ENCODE measurements at regions not wholly inside any gene's neighbourhood (a gene's known extent, or its start where the extent isn't known, plus 50 kb on each side); places are given as distances from the start of the nearest gene placed in this dataset.
"Not testable (repeated sequence)": the region's sequence is repeated elsewhere in the genome, so short reads cannot be mapped to it uniquely, and the experiment has no call there.

DNA sequence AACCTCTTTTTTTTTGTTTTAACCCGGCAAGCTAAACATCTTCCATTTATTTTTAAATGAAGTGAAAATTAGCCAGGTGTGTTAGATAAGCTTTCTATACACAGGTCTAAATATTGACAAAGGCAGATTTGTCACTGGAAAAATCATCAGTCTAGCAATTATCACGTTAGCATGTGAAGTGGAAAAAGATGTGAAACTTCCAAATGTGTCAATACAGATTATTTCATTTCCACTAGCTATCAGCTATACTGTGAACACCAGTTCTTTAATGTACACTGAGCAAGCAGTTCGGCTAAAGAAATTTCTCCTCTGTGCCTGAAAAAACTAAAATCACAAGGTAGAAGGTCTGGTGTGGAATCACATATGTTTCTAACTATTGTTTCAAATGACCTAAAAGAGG is 96.6 kb upstream of the G2E3 start:
- H3K27me3 ChIP-seq (ENCODE audit: insufficient read depth, low read length): no peaks in the 10 kb centered on the region
- no peak overlapping the region for H3K27ac ChIP-seq (ENCODE audit: low read length)
- H3K9me3 ChIP-seq (ENCODE audit: insufficient read depth, low read depth, low read length): no peaks in the 10 kb centered on the region
- H3K9ac ChIP-seq (ENCODE audit: low read depth, low read length): no peak overlapping the region
- peaks cover 4% of the 10 kb centered on the region; the same call in 1 of the 2 replicates for H3K4me1 ChIP-seq (ENCODE audit: insufficient read depth, low read length)
- H3K36me3 ChIP-seq (ENCODE audit: insufficient read depth, low read depth, low read length): no peaks in the 10 kb centered on the region
- no peak overlapping the region for H3K4me3 ChIP-seq (ENCODE audit: low read length)

DNA sequence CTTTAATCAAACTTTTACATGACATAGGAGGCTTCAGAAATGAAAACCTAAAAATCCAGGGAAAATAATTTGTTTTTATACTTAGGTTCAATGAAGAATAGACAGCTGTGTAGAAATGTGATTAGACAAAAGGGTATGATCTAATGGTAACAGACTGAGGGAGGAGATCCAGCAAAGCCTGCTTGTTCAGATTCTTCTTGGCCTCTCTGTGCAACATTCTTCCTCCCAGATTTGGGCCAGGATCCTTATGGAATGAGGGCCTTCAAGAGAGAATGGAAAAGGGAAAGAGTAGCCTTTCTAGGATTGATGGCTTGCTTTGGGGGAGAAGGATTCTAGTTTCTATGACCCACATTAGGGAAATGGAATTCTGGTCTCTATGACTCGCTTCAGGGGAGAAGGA is 94.5 kb upstream of the G2E3 start:
- no peaks in the 10 kb centered on the region for H3K27me3 ChIP-seq (ENCODE audit: insufficient read depth, low read length)
- H3K27ac ChIP-seq (ENCODE audit: low read length): no peak overlapping the region
- no peak overlapping the region for H3K9ac ChIP-seq (ENCODE audit: low read depth, low read length)
- H3K9me3 ChIP-seq (ENCODE audit: insufficient read depth, low read depth, low read length): no peaks in the 10 kb centered on the region
- H3K4me3 ChIP-seq (ENCODE audit: low read length): no peak overlapping the region
- H3K4me1 ChIP-seq (ENCODE audit: insufficient read depth, low read length): peaks cover 4% of the 10 kb centered on the region; the same call in 1 of the 2 replicates
- no peaks in the 10 kb centered on the region for H3K36me3 ChIP-seq (ENCODE audit: insufficient read depth, low read depth, low read length)

DNA sequence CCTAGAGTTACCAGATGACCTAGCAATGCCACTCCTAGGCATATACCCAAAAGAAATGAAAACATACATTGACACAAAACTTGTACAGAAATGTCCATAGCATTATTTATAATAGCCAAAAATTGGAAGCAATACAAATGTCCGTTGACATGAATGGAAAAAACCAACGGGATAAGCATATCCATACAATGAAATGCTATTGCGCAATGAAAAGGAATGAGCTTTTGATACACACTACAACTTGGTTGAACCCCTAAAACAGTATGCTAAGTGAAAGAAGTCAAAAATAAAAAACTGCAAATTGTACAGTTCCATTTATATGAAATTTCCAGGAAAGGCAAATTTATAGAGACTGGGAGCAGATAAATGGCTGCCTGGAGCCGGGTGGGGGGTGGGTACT is 90.6 kb upstream of the G2E3 start:
- Histone ChIP-seq H3K4me1 (ENCODE audit: insufficient read depth, low read length) (no peaks in the 10 kb centered on the region), H3K27ac (ENCODE audit: low read length) (no peak overlapping the region), H3K36me3 (ENCODE audit: insufficient read depth, low read depth, low read length) (no peaks in the 10 kb centered on the region), H3K9me3 (ENCODE audit: insufficient read depth, low read depth, low read length) (no peaks in the 10 kb centered on the region), H3K4me3 (ENCODE audit: low read length) (no peak overlapping the region), H3K27me3 (ENCODE audit: insufficient read depth, low read length) (no peaks in the 10 kb centered on the region), H3K9ac (ENCODE audit: low read depth, low read length) (no peak overlapping the region)

DNA sequence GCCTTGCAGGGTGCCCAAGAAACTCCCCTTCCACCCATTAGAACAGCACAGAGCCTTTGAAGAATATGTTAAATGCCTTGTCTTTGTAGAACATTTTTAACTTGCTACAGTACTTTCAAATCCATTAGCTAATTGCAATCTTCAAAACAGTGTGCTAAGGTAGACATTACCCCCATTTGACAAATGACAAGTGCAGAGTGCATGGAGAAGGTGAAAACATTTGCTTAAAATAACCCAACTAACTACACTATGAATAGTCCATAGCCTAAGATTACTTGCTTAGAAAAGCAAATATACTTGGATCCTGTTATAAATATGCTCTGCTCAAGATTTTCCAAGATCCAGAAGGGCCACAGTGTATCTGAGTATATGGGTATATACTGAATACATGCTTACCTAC is 87.0 kb upstream of the G2E3 start:
- H3K36me3 ChIP-seq (ENCODE audit: insufficient read depth, low read depth, low read length): no peaks in the 10 kb centered on the region
- H3K9ac ChIP-seq (ENCODE audit: low read depth, low read length): no peak overlapping the region
- no peaks in the 10 kb centered on the region for H3K9me3 ChIP-seq (ENCODE audit: insufficient read depth, low read depth, low read length)
- H3K4me1 ChIP-seq (ENCODE audit: insufficient read depth, low read length): no peaks in the 10 kb centered on the region
- no peak overlapping the region for H3K27ac ChIP-seq (ENCODE audit: low read length)
- no peaks in the 10 kb centered on the region for H3K27me3 ChIP-seq (ENCODE audit: insufficient read depth, low read length)
- H3K4me3 ChIP-seq (ENCODE audit: low read length): no peak overlapping the region

DNA sequence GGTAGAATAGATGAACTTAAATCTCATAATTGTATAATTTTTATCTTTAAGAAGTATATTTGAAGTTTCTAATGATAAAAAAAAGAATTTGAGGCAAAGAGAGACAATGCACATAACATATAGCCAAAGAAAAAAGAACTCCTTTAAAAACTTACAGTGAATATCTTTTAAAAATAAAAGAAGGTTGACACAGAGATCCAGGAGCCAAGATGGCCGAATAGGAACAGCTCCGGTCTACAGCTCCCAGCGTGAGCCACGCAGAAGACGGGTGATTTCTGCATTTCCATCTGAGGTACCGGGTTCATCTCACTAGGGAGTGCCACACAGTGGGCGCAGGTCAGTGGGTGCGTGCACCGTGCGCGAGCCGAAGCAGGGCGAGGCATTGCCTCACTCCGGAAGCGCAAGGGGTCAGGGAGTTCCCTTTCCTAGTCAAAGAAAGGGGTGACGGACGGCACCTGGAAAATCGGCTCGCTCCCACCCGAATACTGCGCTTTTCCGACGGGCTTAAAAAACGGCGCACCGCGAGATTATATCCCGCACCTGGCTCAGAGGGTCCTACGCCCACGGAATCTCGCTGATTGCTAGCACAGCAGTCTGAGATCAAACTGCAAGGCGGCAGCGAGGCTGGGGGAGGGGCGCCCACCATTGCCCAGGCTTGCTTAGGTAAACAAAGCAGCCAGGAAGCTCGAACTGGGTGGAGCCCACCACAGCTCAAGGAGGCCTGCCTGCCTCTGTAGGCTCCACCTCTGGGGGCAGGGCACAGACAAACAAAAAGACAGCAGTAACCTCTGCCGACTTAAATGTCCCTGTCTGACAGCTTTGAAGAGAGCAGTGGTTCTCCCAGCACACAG is 84.9 kb upstream of the G2E3 start:
- not testable (repeated sequence) for H3K9ac ChIP-seq (ENCODE audit: low read depth, low read length); H3K27ac ChIP-seq (ENCODE audit: low read length); H3K4me3 ChIP-seq (ENCODE audit: low read length); H3K27me3 ChIP-seq (ENCODE audit: insufficient read depth, low read length); H3K36me3 ChIP-seq (ENCODE audit: insufficient read depth, low read depth, low read length); H3K9me3 ChIP-seq (ENCODE audit: insufficient read depth, low read depth, low read length); H3K4me1 ChIP-seq (ENCODE audit: insufficient read depth, low read length)

DNA sequence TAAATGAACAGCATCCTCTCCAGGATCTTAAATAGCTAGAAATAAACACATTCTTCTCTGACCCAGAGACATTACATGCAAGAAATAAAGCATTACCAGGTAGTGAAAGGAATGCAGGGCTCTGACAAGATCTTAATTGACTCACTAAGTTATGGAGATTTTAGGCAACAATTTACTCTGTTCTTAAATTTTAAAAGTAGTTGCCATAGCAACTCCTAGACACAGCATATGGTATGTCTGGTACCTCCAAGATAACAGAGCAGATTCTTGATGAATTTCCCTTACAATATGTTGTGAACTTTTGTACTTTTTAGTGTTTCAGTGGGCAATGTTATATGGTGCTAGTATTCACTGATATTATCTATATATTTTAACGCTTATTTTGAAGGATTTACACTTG is 76.7 kb upstream of the G2E3 start:
- H3K36me3 ChIP-seq (ENCODE audit: insufficient read depth, low read depth, low read length): no peaks in the 10 kb centered on the region
- no peak overlapping the region for H3K4me3 ChIP-seq (ENCODE audit: low read length)
- H3K4me1 ChIP-seq (ENCODE audit: insufficient read depth, low read length): peaks cover 24% of the 10 kb centered on the region; the same call in 1 of the 2 replicates
- H3K27ac ChIP-seq (ENCODE audit: low read length): no peak overlapping the region
- no peak overlapping the region for H3K9ac ChIP-seq (ENCODE audit: low read depth, low read length)
- H3K9me3 ChIP-seq (ENCODE audit: insufficient read depth, low read depth, low read length): 0 out of 2 replicates have a peak, but pooled peaks cover under 1% of the 10 kb centered on the region
- H3K27me3 ChIP-seq (ENCODE audit: insufficient read depth, low read length): no peaks in the 10 kb centered on the region

DNA sequence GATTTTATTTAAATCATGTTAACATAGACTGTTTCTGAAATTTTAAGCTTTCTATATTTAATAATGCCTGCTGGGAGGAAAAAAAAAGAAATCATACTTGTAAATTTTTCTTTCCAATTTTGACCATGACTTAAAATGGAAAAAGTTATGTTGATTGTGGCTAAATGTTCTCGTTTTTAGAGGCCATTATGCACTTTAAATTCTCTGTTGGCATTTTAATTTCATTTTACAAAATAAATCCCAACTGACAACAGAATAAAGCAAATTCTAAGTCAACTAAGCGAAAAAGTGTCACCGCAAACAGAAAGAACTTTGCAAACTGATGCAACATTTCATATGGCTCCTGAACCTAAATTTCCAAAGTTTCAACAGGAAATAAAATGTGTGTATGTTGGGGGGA is 74.8 kb upstream of the G2E3 start:
- H3K27ac ChIP-seq (ENCODE audit: low read length): no peak overlapping the region
- no peaks in the 10 kb centered on the region for H3K27me3 ChIP-seq (ENCODE audit: insufficient read depth, low read length)
- no peak overlapping the region for H3K9ac ChIP-seq (ENCODE audit: low read depth, low read length)
- no peak overlapping the region for H3K4me3 ChIP-seq (ENCODE audit: low read length)
- peaks cover 24% of the 10 kb centered on the region; the same call in 1 of the 2 replicates for H3K4me1 ChIP-seq (ENCODE audit: insufficient read depth, low read length)
- H3K36me3 ChIP-seq (ENCODE audit: insufficient read depth, low read depth, low read length): no peaks in the 10 kb centered on the region
- peaks cover 14% of the 10 kb centered on the region; the same call in 1 of the 2 replicates for H3K9me3 ChIP-seq (ENCODE audit: insufficient read depth, low read depth, low read length)

DNA sequence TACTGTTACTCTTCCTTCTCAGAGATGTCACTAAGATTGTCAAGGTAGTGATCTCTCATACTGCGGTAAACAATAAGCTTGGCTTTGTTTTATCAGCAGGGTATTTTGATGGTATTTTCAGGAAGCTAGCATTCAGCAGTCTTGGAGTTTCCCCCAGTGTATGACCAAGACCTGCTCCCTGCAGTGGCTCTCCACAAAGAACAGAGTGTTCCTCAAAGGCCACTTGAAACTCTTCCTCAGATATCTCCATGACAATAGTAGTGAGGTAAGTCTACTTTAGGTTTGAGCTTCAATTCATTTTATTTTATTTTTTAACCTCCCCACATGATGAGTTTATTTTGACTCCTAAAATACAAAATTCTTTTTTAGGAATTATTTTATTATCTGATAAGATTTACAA is 74.0 kb upstream of the G2E3 start:
- Histone ChIP-seq H3K4me1 (ENCODE audit: insufficient read depth, low read length) (peaks cover 24% of the 10 kb centered on the region; the same call in 1 of the 2 replicates), H3K9me3 (ENCODE audit: insufficient read depth, low read depth, low read length) (peaks cover 14% of the 10 kb centered on the region; the same call in 1 of the 2 replicates), H3K27me3 (ENCODE audit: insufficient read depth, low read length) (no peaks in the 10 kb centered on the region), H3K36me3 (ENCODE audit: insufficient read depth, low read depth, low read length) (no peaks in the 10 kb centered on the region), H3K9ac (ENCODE audit: low read depth, low read length) (no peak overlapping the region), H3K4me3 (ENCODE audit: low read length) (no peak overlapping the region), H3K27ac (ENCODE audit: low read length) (peak overlapping the region; percentile 16)

DNA sequence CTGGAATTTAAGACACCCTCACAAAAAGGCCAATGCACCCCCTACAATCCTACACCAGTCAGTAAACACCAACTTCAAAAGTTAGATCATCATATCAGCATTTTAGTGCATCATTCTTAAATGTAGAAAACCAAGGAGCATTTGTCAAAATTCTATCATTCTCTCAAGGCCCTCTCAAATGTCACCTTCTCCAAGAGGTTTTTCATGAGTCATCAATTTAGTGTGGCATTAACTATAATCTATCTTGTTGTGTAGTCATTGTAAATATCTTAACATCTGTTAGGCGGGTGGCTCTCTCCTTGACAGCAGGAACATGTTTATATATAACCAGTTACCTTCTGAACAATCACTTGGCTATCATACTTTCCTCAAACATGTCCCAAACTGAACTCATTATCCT is 62.1 kb upstream of the G2E3 start:
- no peak overlapping the region for H3K4me3 ChIP-seq (ENCODE audit: low read length)
- H3K27me3 ChIP-seq (ENCODE audit: insufficient read depth, low read length): no peaks in the 10 kb centered on the region
- H3K36me3 ChIP-seq (ENCODE audit: insufficient read depth, low read depth, low read length): no peaks in the 10 kb centered on the region
- no peak overlapping the region for H3K27ac ChIP-seq (ENCODE audit: low read length)
- H3K9ac ChIP-seq (ENCODE audit: low read depth, low read length): no peak overlapping the region
- no peaks in the 10 kb centered on the region for H3K4me1 ChIP-seq (ENCODE audit: insufficient read depth, low read length)
- H3K9me3 ChIP-seq (ENCODE audit: insufficient read depth, low read depth, low read length): no peaks in the 10 kb centered on the region

DNA sequence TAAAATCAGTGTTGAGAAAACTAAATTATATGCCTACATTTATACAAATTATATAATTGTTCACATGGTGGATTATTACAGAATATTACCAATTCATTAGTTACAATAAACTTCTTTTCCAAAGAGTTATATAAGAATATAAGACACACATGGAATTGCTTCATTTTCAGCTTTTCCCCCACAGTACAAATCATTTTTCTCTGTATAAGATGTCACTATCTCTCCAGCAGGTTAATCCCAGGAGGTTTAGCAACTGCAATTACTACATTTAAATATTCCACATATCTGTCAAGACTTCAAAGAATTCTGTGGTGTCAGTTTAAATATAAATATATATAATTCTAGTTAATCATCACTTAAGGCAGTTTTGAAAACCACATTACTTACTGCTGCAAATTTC is 59.6 kb upstream of the G2E3 start:
- Histone ChIP-seq H3K4me1 (ENCODE audit: insufficient read depth, low read length) (no peaks in the 10 kb centered on the region), H3K36me3 (ENCODE audit: insufficient read depth, low read depth, low read length) (no peaks in the 10 kb centered on the region), H3K9me3 (ENCODE audit: insufficient read depth, low read depth, low read length) (no peaks in the 10 kb centered on the region), H3K27me3 (ENCODE audit: insufficient read depth, low read length) (no peaks in the 10 kb centered on the region), H3K9ac (ENCODE audit: low read depth, low read length) (no peak overlapping the region), H3K4me3 (ENCODE audit: low read length) (no peak overlapping the region), H3K27ac (ENCODE audit: low read length) (no peak overlapping the region)

DNA sequence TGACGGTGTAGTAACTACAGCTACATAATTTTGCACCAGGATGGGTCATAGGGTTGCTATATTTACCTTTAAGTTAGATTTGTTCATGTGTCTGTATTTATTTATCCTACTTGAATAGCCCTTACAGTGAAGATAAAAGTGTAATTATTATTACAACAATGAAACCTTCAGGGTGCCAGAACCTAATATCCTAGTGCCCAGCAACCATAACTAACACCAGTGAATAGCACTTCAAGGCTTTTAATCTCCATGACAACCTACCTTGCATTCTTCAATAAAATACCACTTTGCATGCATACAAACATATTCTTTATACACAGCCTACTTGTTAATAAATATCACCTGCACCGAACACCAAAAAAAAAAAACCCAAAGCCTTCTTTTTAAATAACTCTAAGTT is 58.7 kb upstream of the G2E3 start:
- Histone ChIP-seq H3K27ac (ENCODE audit: low read length) (no peak overlapping the region), H3K27me3 (ENCODE audit: insufficient read depth, low read length) (no peaks in the 10 kb centered on the region), H3K9me3 (ENCODE audit: insufficient read depth, low read depth, low read length) (no peaks in the 10 kb centered on the region), H3K4me3 (ENCODE audit: low read length) (no peak overlapping the region), H3K4me1 (ENCODE audit: insufficient read depth, low read length) (no peaks in the 10 kb centered on the region), H3K9ac (ENCODE audit: low read depth, low read length) (no peak overlapping the region), H3K36me3 (ENCODE audit: insufficient read depth, low read depth, low read length) (no peaks in the 10 kb centered on the region)

DNA sequence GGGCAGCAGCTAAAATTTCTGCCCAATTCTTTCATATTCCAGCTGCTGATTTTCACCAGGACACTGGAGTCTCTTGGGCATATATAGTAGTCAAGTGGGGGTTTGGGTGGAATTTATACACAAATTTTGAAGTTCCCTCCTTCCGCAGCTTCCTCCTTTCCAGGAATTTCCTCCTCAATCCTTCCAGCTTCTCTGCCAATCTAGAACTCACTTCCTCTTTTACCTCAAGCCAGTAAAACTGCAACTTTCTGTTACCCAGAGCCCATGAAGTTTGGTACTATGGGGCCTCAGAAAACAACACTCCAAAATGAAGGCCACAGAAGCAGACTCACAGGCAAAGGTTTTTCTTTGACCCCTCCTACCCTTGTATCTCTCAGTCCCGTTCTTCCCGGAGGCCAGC is 51.7 kb upstream of the G2E3 start:
- Histone ChIP-seq H3K27me3 (ENCODE audit: insufficient read depth, low read length) (no peaks in the 10 kb centered on the region), H3K9ac (ENCODE audit: low read depth, low read length) (no peak overlapping the region), H3K36me3 (ENCODE audit: insufficient read depth, low read depth, low read length) (no peaks in the 10 kb centered on the region), H3K4me3 (ENCODE audit: low read length) (no peak overlapping the region), H3K27ac (ENCODE audit: low read length) (no peak overlapping the region), H3K4me1 (ENCODE audit: insufficient read depth, low read length) (no peaks in the 10 kb centered on the region), H3K9me3 (ENCODE audit: insufficient read depth, low read depth, low read length) (no peaks in the 10 kb centered on the region)

All from iPS-20b (cell line).